SJSA1 (cell line): ENCODE measurements at regions not wholly inside any gene's neighbourhood (a gene's known extent, or its start where the extent isn't known, plus 50 kb on each side); places are given as distances from the start of the nearest gene placed in this dataset.

ENCODE experiments used
- DNase-seq, 2 experiments: peaks; one replicate each; pipeline ENCODE4 v3.0.0-alpha.2; 2015 to 2020; ENCODE audit warnings: low spot score in 2 of 2, low read depth in 1 of 2
- H3K27ac ChIP-seq: fragments of 250-450 bp; sonication (Bioruptor Pico); 2 replicates; pipeline ENCODE4 v1.5.1; 2020; ENCODE audit warnings: mild to moderate bottlenecking, moderate library complexity
- H3K27me3 ChIP-seq: fragments of 250-450 bp; sonication (Bioruptor Pico); replicated peaks from 2 replicates; pipeline ENCODE4 v1.5.1; 2020; ENCODE audit warnings: mild to moderate bottlenecking, moderate library complexity
- H3K36me3 ChIP-seq: fragments of 250-450 bp; sonication (Bioruptor Pico); 2 replicates; pipeline ENCODE4 v1.5.1; 2020; ENCODE audit warnings: mild to moderate bottlenecking
- H3K4me1 ChIP-seq: fragments of 250-450 bp; sonication (Bioruptor Pico); replicated peaks from 2 replicates; pipeline ENCODE4 v1.6.1; 2021; ENCODE audit warnings: mild to moderate bottlenecking
- H3K4me3 ChIP-seq: fragments of 250-450 bp; sonication (Bioruptor Pico); 2 replicates; pipeline ENCODE4 v1.5.1; 2020; ENCODE audit warnings: mild to moderate bottlenecking
- H3K9me3 ChIP-seq: fragments of 250-450 bp; sonication (Bioruptor Pico); replicated peaks from 2 replicates; pipeline ENCODE4 v1.5.1; 2020; ENCODE audit warnings: mild to moderate bottlenecking

DNA sequence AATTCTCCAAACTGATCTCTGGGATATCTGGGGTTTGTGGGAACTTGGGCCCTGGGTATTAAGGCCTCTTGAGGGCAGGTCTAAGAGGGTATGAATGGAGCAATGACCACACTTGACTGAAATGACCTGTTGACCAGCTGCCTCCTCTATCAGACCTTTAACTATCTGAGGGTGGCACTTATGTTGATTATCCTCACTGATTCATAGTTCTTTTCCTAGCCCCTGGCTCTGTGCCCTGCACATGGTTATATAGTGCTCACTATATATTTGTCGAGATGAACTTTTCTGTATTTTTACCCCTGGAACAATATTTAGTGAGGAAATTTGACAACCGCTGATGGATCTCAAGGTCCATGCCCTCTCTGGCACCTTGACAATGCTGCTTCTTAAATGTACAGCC lies 305.5 kb upstream of the PLET1 start:
- Histone ChIP-seq H3K9me3 (no peaks in the 10 kb centered on the region), H3K27ac (no peak overlapping the region), H3K4me1 (peaks cover 14% of the 10 kb centered on the region), H3K27me3 (no peaks in the 10 kb centered on the region), H3K36me3 (no peaks in the 10 kb centered on the region), H3K4me3 (no peak overlapping the region)
- no peak for DNase-seq

DNA sequence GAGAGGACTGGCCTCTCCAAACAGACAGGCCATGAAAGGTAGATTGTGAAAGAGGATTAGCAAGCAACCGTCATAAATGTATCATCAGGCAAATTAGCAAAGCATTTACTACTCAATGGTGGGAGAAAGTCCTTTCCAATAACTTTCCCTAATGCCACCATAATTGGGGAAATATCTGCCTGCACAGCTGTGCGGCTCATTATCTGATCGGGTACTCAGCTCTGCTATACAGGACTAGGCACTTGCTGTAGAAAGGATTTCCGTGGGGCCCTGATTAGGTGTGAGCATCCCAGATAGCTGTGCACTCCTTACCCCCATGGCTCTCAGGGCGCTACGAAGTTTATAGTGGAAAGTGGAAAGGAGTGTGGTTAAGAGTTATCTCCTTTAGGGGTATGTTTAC lies 309.7 kb upstream of the PLET1 start:
- H3K27ac ChIP-seq = no peak overlapping the region
- DNase-seq = no peak
- H3K4me1 ChIP-seq = no peaks in the 10 kb centered on the region
- H3K36me3 ChIP-seq = no peaks in the 10 kb centered on the region
- H3K27me3 ChIP-seq = no peaks in the 10 kb centered on the region
- no peak overlapping the region for H3K4me3 ChIP-seq
- no peaks in the 10 kb centered on the region for H3K9me3 ChIP-seq

DNA sequence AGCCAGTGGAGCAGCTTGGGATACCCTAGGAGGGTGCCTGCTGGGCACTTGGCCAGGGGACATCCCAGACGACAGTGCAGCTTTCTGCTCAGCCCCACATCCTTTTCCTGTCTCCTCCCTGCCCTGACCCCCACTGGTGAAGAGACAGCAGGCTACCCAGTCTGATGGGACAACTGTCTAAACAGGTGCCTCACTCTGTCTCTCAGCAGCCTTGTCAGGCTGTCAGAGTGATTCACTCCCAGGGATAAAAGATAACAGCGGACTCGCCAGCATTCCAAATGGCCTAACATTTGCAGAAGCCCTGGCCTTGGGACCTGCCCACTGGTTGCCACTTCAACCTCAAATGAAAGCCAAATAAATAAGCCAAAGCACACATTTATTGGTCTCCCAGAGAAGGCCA lies 318.6 kb upstream of the PLET1 start:
- Histone ChIP-seq H3K9me3 (no peaks in the 10 kb centered on the region), H3K36me3 (no peaks in the 10 kb centered on the region), H3K27ac (no peak overlapping the region), H3K27me3 (no peaks in the 10 kb centered on the region), H3K4me1 (no peaks in the 10 kb centered on the region), H3K4me3 (no peak overlapping the region)
- no peak for DNase-seq

DNA sequence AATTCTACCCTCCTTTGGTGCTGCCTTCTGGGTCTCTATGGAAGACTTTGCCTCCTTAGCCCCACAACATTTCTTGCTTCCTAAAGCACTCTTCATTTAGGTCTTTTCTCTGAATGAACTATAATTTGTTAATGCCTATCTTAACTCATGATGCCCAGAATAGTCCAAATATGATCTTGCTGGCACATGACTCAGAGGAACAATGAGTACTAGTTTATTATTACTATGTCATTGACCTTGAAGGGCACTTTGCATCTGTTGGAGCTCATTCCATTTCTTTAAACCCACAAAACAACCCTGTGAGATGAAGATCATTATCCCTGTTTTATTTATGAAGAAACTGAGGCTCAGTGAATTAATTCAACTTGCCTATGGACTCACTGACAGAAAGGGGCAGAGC lies 320.2 kb upstream of the PLET1 start:
- no peaks in the 10 kb centered on the region for H3K9me3 ChIP-seq
- no peak for DNase-seq
- no peak overlapping the region for H3K27ac ChIP-seq
- H3K4me3 ChIP-seq = no peak overlapping the region
- H3K27me3 ChIP-seq = no peaks in the 10 kb centered on the region
- no peaks in the 10 kb centered on the region for H3K4me1 ChIP-seq
- H3K36me3 ChIP-seq = no peaks in the 10 kb centered on the region

DNA sequence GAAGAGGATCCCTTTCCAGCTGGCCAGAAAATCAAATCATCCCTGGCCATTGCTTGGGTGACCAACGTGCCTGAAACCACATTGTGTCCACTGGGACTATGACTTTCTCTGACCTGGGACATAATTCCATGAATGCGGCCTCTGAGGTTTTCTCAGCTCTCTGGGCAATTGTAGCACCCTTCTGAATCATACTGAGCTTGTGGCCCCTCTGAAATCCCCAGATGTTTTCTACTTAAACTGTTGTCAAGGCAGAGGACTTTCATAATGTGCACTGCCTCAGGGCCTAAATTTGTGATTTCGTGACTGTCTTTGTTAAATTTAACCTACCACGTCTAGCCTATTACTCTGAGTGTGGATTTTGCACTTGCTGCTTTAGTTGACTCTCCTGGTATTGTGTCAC lies 321.1 kb upstream of the PLET1 start:
- H3K4me1 ChIP-seq = no peaks in the 10 kb centered on the region
- no peaks in the 10 kb centered on the region for H3K27me3 ChIP-seq
- DNase-seq = no peak
- no peak overlapping the region for H3K27ac ChIP-seq
- no peaks in the 10 kb centered on the region for H3K36me3 ChIP-seq
- no peak overlapping the region for H3K4me3 ChIP-seq
- H3K9me3 ChIP-seq = no peaks in the 10 kb centered on the region

DNA sequence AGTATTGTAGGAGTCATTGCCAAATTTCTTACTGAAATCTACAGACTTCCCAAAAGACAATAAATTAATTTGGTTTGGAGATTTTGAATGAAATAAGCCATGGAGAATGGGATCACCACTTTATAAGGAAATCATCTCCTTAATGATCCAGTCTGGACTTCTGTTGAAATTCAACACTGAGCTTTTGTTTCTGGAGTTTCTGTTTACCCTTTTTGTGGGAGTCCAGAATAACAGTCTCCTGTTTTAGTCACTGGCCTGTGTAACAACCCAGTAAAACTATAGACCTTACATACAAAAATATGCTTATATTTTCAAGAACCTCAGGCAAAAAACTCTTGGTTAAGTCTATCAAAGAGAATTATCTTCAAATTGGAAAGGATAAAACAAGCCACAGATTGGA lies 321.7 kb upstream of the PLET1 start:
- Histone ChIP-seq H3K27me3 (no peaks in the 10 kb centered on the region), H3K4me3 (no peak overlapping the region), H3K36me3 (no peaks in the 10 kb centered on the region), H3K9me3 (no peaks in the 10 kb centered on the region), H3K27ac (no peak overlapping the region), H3K4me1 (no peaks in the 10 kb centered on the region)
- no peak for DNase-seq

DNA sequence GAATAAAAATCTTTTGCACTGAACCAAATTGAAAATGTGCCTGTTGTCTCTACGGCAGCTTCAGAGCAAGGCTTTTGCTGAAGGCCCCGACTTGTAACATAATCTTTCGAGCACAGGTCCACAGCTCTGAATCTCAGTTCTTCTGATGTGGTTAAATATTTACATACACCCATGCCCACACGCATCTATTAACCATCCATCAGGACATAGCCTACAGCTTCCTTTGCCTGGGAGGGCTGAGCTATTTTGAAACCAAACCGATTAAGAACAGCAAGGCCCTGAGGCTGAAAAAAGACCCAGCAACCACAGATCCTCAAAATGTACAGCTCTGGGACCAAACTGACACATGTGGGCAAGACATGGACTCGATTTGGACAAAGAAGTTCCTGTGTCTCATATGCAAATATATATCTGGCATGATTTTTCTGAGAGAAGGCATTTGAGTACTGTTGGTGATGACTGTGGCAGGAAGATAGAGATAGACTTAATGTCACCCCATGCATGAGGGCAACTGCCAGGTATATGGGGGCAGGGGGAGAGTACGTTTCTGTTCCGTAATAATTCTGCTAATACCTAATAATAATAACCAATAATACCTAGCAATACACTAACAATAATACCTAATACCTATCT lies 322.7 kb upstream of the PLET1 start:
- H3K36me3 ChIP-seq = no peaks in the 10 kb centered on the region
- H3K9me3 ChIP-seq = no peaks in the 10 kb centered on the region
- H3K4me3 ChIP-seq = no peak overlapping the region
- no peak overlapping the region for H3K27ac ChIP-seq
- H3K4me1 ChIP-seq = peaks cover 1% of the 10 kb centered on the region; the same call in 1 of the 2 replicates
- no peaks in the 10 kb centered on the region for H3K27me3 ChIP-seq
- no peak for DNase-seq

DNA sequence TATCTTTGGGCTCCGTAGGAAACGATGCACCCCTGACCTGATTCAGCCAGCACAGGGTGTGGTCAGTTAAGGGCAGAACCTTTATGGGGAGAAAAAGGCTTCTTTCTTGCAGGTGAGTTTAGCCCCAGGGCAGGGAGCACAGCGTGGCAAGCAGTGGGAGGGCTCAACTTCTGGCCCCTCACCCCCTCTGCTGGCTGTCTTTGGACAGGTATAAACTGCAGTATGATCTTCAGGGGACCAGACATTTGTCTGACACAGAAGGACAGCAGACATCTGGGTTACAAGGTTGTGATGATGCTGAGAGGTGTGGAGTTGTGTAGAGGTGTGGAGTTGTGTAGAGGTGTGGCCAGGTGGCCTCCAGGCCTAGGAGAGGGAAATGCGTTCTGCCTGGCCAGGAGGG lies 324.0 kb upstream of the PLET1 start:
- Histone ChIP-seq H3K4me3 (no peak overlapping the region), H3K27ac (no peak overlapping the region), H3K27me3 (no peaks in the 10 kb centered on the region), H3K36me3 (no peaks in the 10 kb centered on the region), H3K9me3 (no peaks in the 10 kb centered on the region), H3K4me1 (peaks cover 3% of the 10 kb centered on the region; the same call in 1 of the 2 replicates)
- no peak for DNase-seq

DNA sequence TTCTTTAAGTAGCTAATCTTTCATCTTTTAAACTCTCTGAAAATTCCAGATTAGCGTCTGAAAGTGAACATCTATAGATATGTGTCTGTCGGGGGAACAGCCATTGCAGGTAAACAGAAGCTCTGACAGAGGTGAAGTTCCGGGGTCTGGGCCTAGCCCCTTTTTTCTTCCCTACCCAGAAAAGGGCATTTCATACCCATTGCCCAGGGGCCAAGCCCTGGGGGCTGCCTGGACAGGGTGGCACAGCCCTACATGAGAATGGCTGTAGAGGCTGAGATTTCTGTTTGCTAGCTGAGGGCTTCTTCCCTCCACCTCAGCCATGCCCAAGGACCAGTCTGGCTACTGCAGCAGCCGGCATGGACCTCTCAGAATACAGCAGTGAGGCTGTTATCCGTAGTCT lies 327.0 kb upstream of the PLET1 start:
- peaks cover 3% of the 10 kb centered on the region; the same call in 1 of the 2 replicates for H3K4me1 ChIP-seq
- no peak for DNase-seq
- no peaks in the 10 kb centered on the region for H3K36me3 ChIP-seq
- H3K9me3 ChIP-seq = no peaks in the 10 kb centered on the region
- H3K27me3 ChIP-seq = no peaks in the 10 kb centered on the region
- H3K27ac ChIP-seq = no peak overlapping the region
- H3K4me3 ChIP-seq = no peak overlapping the region

DNA sequence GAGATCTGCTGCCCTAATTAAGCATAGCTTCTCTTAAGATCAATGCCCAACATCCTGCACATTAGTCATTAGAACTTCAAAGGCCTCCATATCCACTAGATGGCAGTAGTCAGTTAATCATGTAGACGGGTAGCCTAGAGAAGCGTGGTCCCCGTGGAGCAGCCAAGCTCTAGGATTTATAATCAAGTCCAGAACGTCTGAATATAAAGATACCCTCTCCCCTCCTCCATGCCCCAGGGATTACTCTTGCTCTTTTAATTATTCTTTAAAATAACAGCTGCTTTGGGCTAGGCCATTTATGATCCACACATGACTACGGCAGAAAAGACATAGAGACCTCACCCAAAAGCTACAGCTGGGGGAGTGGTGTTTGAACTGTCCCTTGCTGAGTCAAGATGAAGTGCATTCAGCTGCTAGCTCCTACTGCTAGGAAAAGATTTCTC lies 327.6 kb upstream of the PLET1 start:
- Histone ChIP-seq H3K9me3 (no peaks in the 10 kb centered on the region), H3K36me3 (no peaks in the 10 kb centered on the region), H3K27ac (no peak overlapping the region), H3K4me3 (no peak overlapping the region), H3K27me3 (no peaks in the 10 kb centered on the region), H3K4me1 (peaks cover 3% of the 10 kb centered on the region; the same call in 1 of the 2 replicates)
- peak; percentile 51 to 54 for DNase-seq

DNA sequence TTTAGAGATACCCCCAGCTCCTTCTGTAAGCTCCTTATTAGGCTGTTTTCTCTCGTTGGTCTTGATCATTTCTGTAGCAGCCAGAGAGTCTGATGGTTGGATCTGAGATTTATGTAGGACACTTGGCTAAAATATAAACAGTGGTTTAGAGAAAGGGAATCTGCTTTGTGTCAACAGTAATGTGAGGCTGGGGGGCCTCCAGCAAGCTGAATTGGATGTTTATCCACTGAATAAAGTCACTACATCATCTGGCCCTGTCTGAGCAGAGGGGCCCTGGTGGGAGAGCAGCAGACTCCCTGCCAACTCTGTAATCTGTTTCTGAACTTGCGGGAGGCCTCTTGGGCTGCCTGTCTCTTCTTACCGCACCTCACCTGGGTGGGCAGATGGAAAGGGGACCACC lies 328.5 kb upstream of the PLET1 start:
- Histone ChIP-seq H3K36me3 (no peaks in the 10 kb centered on the region), H3K27me3 (no peaks in the 10 kb centered on the region), H3K4me1 (peaks cover 3% of the 10 kb centered on the region; the same call in 1 of the 2 replicates), H3K4me3 (no peak overlapping the region), H3K27ac (no peak overlapping the region), H3K9me3 (no peaks in the 10 kb centered on the region)
- DNase-seq = peak in 1 of 2 experiments; percentile 7

DNA sequence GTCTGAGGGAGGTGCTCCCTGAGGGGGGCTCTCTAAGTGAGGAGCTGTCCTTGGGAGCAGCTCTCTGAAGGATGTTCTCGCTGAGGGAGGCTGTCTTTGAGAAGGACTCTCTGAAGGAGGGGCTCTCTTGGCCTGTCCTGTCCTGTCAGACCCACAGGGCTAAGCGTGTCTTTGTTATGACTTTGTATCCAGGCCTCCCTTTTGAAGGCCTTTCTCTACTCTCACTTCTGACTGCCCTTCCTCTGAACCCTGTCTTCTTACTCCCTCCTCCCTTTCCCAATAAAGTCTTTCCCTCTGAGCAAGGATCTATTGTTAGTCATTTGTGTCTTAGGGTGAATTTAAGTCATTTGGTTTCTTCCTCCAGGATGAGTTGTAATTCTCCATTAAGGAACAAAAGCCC lies 330.1 kb upstream of the PLET1 start:
- Histone ChIP-seq H3K27ac (no peak overlapping the region), H3K9me3 (no peaks in the 10 kb centered on the region), H3K36me3 (no peaks in the 10 kb centered on the region), H3K4me3 (no peak overlapping the region), H3K4me1 (peaks cover 3% of the 10 kb centered on the region; the same call in 1 of the 2 replicates), H3K27me3 (no peaks in the 10 kb centered on the region)
- no peak for DNase-seq

DNA sequence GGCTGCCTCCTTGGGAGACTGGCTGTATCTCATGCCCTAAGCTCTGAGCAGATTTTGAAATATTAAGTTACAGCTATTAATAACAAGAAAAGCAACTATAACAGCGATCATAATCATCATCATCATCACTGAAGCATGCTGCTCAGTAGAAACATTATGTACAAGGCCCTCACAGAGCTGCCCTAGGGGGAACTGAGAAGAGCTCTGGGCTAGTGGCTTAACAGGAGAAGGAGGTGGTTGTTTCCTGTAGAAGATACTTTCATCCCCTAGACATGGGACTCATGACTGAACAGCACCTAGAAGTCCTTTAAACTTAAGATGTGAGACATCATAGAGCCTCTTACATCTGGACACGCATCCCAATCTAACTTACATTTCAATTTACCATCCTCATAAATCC lies 332.8 kb upstream of the PLET1 start:
- H3K36me3 ChIP-seq = no peaks in the 10 kb centered on the region
- H3K27me3 ChIP-seq = no peaks in the 10 kb centered on the region
- H3K4me3 ChIP-seq = no peak overlapping the region
- DNase-seq = no peak
- H3K4me1 ChIP-seq = peaks cover under 1% of the 10 kb centered on the region; the same call in 1 of the 2 replicates
- no peak overlapping the region for H3K27ac ChIP-seq
- no peaks in the 10 kb centered on the region for H3K9me3 ChIP-seq

DNA sequence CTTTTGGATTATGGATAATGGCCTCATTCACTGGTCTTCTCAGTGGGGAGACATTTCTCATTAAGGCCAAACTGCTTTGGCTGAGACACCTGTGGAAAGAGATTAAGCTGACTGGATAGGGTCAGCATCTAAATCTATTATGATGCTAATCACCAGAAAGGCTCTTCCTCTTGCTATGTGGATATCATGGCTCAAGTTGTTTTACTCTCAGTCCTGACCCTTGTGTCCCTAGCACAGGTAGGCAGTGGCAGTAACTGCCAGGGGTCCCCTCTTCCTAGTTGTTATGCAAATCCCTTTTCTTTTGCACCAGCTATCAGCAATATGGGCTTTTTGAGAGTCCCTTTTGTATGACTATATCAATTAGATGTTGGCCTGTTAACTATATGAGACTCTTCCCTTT lies 335.7 kb upstream of the PLET1 start:
- Histone ChIP-seq H3K4me1 (no peaks in the 10 kb centered on the region), H3K27ac (no peak overlapping the region), H3K27me3 (no peaks in the 10 kb centered on the region)

DNA sequence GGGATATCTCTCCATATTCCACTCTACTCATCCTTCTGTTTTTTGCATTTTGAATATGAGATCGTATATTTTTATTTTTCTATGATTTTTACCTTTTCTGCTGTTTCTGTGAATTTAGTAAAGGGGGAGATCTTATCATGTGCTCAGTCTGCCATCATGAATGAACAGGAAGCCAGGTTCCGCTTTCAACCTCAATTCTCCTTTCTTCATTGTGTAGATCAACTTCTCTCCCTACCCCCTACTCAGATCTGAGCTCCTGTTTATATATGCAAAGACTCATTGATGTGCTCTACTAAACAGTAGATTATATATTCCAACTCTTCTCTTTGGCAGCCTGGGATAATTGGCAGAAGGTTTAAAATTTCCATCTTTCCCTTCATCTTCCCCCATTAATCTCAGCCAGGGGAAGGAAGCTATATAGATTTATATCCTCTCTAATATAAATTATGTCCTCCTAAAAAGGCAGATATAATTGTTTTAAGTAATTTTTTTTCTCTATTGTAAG lies 336.7 kb upstream of the PLET1 start:
- Histone ChIP-seq H3K36me3 (no peaks in the 10 kb centered on the region), H3K4me3 (no peak overlapping the region), H3K9me3 (no peaks in the 10 kb centered on the region), H3K4me1 (no peaks in the 10 kb centered on the region), H3K27ac (no peak overlapping the region), H3K27me3 (no peaks in the 10 kb centered on the region)
- no peak for DNase-seq

More for the DNA sequence above, 335.7 kb upstream of the PLET1 start:
- Histone ChIP-seq H3K36me3 (no peaks in the 10 kb centered on the region), H3K4me3 (no peak overlapping the region), H3K9me3 (no peaks in the 10 kb centered on the region)
- no peak for DNase-seq
